Gastrocnemius medialis (tissue), 4 donors: ENCODE measurements at regions not wholly inside any gene's neighbourhood (a gene's known extent, or its start where the extent isn't known, plus 50 kb on each side); places are given as distances from the start of the nearest gene placed in this dataset.

Source experiments
- ATAC-seq, 2 donors: fragments of 150-250 bp; one replicate each; pipeline ENCODE4 v1.9.1; 2016
- DNase-seq, 2 donors: peaks; one replicate each; pipeline ENCODE4 v3.0.0-alpha.2; 2019
- H3K27ac ChIP-seq, 4 donors: fragments of 200-600 bp; sonication (generic); 1 replicate in 1 of 4; 2 replicates in 3 of 4; pipeline ENCODE4 v1.5.1; 2016 to 2018; ENCODE audit warnings: mild to moderate bottlenecking in 2 of 4, moderate library complexity in 1 of 4
- H3K27me3 ChIP-seq, 3 donors: fragments of 200-600 bp; sonication (generic) in 2 of 3; 1 replicate in 1 of 3; 2 replicates in 2 of 3; pipeline versions ENCODE4 v1.5.1 to v1.6.0; 2016 to 2019; ENCODE audit warnings: mild to moderate bottlenecking in 1 of 3, moderate library complexity in 1 of 3
- H3K36me3 ChIP-seq, 2 donors: fragments of 200-600 bp; sonication (generic) in 1 of 2; one replicate each; pipeline ENCODE4 v1.5.1; 2017 to 2018
- H3K4me1 ChIP-seq, 2 donors: fragments of 200-600 bp; sonication (generic) in 1 of 2; one replicate each; pipeline ENCODE4 v1.5.1; 2016 to 2017; ENCODE audit warnings: mild to moderate bottlenecking in 2 of 2
- H3K4me3 ChIP-seq, 4 donors: fragments of 200-600 bp; sonication (generic) in 3 of 4; 1 replicate in 1 of 4; 2 replicates in 3 of 4; pipeline ENCODE4 v1.5.1; 2016 to 2019; ENCODE audit warnings: mild to moderate bottlenecking in 2 of 4
- H3K9me3 ChIP-seq, 3 donors: fragments of 200-600 bp; sonication (generic) in 2 of 3; 1 replicate in 1 of 3; 2 replicates in 2 of 3; pipeline ENCODE4 v1.5.1; 2016 to 2019
- POLR2A ChIP-seq, 2 donors: fragments of 450-650 bp; IDR thresholded peaks; one replicate each; pipeline ENCODE4 v1.6.1; 2017; ENCODE audit warnings: antibody characterized with exemption in 2 of 2, mild to moderate bottlenecking in 2 of 2, moderate library complexity in 2 of 2
- in situ Hi-C, 4 donors: fragments of 200-750 bp; cut with MboI; loops; one replicate each; pipeline versions ENCODE4 v1.15.0 to v1.8.0; 2017; ENCODE audit warnings: low sequenced_read_pairs in 4 of 4
- intact Hi-C: fragments of 100-400 bp; cut with DNase I; formaldehyde crosslinking; loops from one replicate; pipeline ENCODE4 v1.15.1; 2023; ENCODE audit warnings: low total_unique reads
- TF ChIP-seq, protein P1 (sequence below), 5 experiments: fragments of 450-650 bp in 3 of 5; fragments of 200-600 bp in 2 of 5; sonication (generic) in 2 of 5; IDR thresholded peaks in 4 of 5; conservative IDR thresholded peaks in 1 of 5; 1 replicate in 4 of 5; 2 replicates in 1 of 5; pipeline ENCODE4 v1.5.1; 2016 to 2019; ENCODE audit warnings: antibody characterized with exemption in 5 of 5, mild to moderate bottlenecking in 3 of 5, moderate library complexity in 3 of 5

DNA sequence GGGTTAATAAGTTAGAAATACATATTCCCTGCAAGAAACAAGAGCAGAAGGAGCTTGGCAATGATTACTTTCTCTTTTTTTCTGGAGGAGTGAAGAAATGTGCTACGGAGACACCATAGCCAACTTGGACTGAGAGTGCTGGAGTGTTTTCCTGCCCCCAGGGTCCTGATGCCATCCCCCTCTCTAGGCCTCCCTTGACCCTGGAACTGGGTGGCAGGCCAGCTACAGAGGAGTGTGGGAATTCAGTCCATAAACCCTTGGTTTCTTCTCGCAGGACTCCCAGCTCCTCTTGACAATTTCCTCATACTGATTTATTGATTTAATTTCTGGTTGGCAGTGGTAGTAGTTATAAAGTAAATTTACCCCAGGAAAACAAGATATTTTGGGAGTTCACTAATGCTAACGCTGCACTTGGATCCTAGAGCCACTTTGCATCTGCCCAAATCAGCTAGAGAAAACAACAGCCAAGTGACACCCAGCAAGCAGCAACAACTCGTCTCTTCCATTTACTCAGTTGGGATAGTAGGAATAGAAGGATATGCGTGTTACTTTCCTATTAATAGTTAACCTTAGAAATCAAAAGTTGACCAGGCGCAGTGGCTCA lies 76.4 kb upstream of the CELF2 start:
- peak in 1 of 2 donors; percentile 23 for DNase-seq
- H3K4me1 ChIP-seq: peaks cover 0 to 5% of the 10 kb centered on the region in 2 donors
- no peaks in the 10 kb centered on the region for H3K36me3 ChIP-seq
- TF ChIP-seq, protein P1, sequence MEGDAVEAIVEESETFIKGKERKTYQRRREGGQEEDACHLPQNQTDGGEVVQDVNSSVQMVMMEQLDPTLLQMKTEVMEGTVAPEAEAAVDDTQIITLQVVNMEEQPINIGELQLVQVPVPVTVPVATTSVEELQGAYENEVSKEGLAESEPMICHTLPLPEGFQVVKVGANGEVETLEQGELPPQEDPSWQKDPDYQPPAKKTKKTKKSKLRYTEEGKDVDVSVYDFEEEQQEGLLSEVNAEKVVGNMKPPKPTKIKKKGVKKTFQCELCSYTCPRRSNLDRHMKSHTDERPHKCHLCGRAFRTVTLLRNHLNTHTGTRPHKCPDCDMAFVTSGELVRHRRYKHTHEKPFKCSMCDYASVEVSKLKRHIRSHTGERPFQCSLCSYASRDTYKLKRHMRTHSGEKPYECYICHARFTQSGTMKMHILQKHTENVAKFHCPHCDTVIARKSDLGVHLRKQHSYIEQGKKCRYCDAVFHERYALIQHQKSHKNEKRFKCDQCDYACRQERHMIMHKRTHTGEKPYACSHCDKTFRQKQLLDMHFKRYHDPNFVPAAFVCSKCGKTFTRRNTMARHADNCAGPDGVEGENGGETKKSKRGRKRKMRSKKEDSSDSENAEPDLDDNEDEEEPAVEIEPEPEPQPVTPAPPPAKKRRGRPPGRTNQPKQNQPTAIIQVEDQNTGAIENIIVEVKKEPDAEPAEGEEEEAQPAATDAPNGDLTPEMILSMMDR (IDR thresholded peaks at IDR 0.05 in 4 of 5, conservative IDR thresholded peaks at IDR 0.05 in 1 of 5): no peak
- intact Hi-C loops (no loop called here), in situ Hi-C loops (no loop called here)
- H3K27ac ChIP-seq: no peak overlapping the region
- no peaks in the 10 kb centered on the region for H3K27me3 ChIP-seq
- H3K9me3 ChIP-seq: no peaks in the 10 kb centered on the region
- peak in 1 of 2 donors; percentile 47 for ATAC-seq
- H3K4me3 ChIP-seq: no peak overlapping the region

GRCh38 chr10:10942441-10942840 lies 75.2 kb upstream of the CELF2 start:
- no peak for TF ChIP-seq POLR2A (IDR thresholded peaks at IDR 0.05)
- TF ChIP-seq, protein P1 (IDR thresholded peaks at IDR 0.05 in 4 of 5, conservative IDR thresholded peaks at IDR 0.05 in 1 of 5): no peak
- H3K36me3 ChIP-seq: no peaks in the 10 kb centered on the region
- peaks cover 0 to 10% of the 10 kb centered on the region in 2 donors for H3K4me1 ChIP-seq
- ATAC-seq (no peak), DNase-seq (no peak)
- H3K9me3 ChIP-seq: no peaks in the 10 kb centered on the region
- H3K4me3 ChIP-seq: no peak overlapping the region
- in situ Hi-C loops (no loop called here), intact Hi-C loops (no loop called here)
- H3K27ac ChIP-seq: no peak overlapping the region
- no peaks in the 10 kb centered on the region for H3K27me3 ChIP-seq

DNA sequence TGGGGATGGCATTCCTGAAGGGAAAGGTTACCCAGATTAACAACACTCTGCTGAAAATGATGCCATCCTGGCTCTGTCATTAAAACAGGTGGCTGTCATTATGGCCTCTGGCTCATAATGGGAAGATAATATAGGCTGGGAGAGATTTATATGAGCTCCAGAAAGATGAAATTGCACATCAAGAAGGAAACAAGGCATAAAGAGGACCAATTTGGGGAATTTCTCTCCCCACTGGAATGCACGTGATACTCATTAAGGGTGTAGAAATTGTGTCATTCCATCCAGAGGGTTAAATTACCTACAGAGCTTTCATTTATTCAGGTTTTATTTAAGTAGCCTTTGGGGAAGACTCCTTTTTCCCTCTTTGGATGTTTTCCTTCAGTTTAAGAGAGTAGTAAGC lies 71.6 kb upstream of the CELF2 start:
- Histone ChIP-seq H3K4me1 (peaks cover 0 to 10% of the 10 kb centered on the region in 2 donors), H3K9me3 (no peaks in the 10 kb centered on the region), H3K27me3 (no peaks in the 10 kb centered on the region), H3K27ac (no peak overlapping the region), H3K4me3 (no peak overlapping the region), H3K36me3 (no peaks in the 10 kb centered on the region)
- intact Hi-C loops (no loop called here), in situ Hi-C loops (no loop called here)
- no peak for DNase-seq
- no peak for ATAC-seq
- TF ChIP-seq POLR2A (IDR thresholded peaks at IDR 0.05): no peak
- TF ChIP-seq, protein P1 (IDR thresholded peaks at IDR 0.05 in 4 of 5, conservative IDR thresholded peaks at IDR 0.05 in 1 of 5): no peak

DNA sequence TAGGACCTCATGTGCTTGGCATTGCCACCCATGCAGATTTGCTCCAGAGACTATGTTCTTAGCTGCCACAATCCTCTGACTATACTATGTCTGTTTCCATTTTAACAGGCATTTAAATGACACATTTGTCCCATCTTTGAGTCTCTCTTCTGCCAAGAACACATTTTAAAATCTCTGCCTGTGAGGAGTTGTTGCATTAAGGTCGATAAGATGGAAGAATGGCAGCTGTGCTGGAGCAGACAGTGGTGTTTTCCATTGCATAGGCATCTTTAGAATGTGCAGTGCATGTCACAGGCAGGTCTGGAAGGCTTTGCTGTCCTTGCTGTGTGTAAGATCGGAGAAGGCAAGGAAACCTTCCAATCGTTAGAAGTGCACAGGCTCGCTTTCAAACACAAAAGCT lies 70.9 kb upstream of the CELF2 start:
- H3K9me3 ChIP-seq: no peaks in the 10 kb centered on the region
- no peaks in the 10 kb centered on the region for H3K27me3 ChIP-seq
- in situ Hi-C loops (no loop called here), intact Hi-C loops (no loop called here)
- no peak overlapping the region for H3K4me3 ChIP-seq
- no peak overlapping the region for H3K27ac ChIP-seq
- no peaks in the 10 kb centered on the region for H3K36me3 ChIP-seq
- no peak for ATAC-seq
- TF ChIP-seq, protein P1 (IDR thresholded peaks at IDR 0.05 in 4 of 5, conservative IDR thresholded peaks at IDR 0.05 in 1 of 5): no peak
- no peak for TF ChIP-seq POLR2A (IDR thresholded peaks at IDR 0.05)
- no peak for DNase-seq
- H3K4me1 ChIP-seq: peaks cover 0 to 10% of the 10 kb centered on the region in 2 donors

DNA sequence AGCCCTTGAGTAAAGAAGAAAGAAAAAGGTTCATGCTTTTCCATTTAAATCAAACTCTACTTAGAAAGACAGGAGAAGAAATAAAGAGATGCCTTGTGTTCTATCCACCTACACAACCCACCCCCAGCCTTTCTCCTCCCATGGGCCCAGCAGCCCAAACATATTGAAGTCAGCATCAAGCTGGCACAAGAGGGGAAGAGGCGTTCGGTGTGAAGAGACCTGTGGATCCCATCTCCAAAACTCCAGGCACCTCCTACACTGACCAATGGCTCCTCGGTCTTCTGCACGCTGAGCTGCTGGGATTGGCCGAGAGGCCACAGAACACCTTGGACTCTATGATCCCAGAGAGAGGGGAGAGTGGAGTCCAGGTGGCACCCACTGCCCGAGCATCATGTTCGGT lies 66.0 kb upstream of the CELF2 start:
- no peak overlapping the region for H3K27ac ChIP-seq
- no peak for ATAC-seq
- TF ChIP-seq POLR2A (IDR thresholded peaks at IDR 0.05): no peak

More for the DNA sequence above, 66.0 kb upstream of the CELF2 start:
- DNase-seq: no peak
- no peak overlapping the region for H3K4me3 ChIP-seq
- no peaks in the 10 kb centered on the region for H3K27me3 ChIP-seq
- no peaks in the 10 kb centered on the region for H3K9me3 ChIP-seq
- intact Hi-C loops (no loop called here), in situ Hi-C loops (no loop called here)
- peaks cover 0 to 1% of the 10 kb centered on the region in 2 donors for H3K4me1 ChIP-seq
- H3K36me3 ChIP-seq: no peaks in the 10 kb centered on the region
